Transverse colon (tissue), 4 donors: ENCODE measurements at regions not wholly inside any gene's neighbourhood (a gene's known extent, or its start where the extent isn't known, plus 50 kb on each side); places are given as distances from the start of the nearest gene placed in this dataset.

Experiments used
- DNase-seq: peaks from one replicate; pipeline ENCODE4 v3.0.0-alpha.2; 2019
- H3K27ac ChIP-seq, 4 donors: fragments of 200-600 bp; sonication (generic); 2 replicates each; pipeline ENCODE4 v1.5.1; 2016 to 2018; ENCODE audit warnings: inconsistent platforms in 4 of 4
- H3K27me3 ChIP-seq: fragments of 200-600 bp; sonication (generic); 2 replicates; pipeline ENCODE4 v1.5.1; 2017; ENCODE audit warnings: inconsistent platforms
- H3K36me3 ChIP-seq, 4 donors: fragments of 200-600 bp; sonication (generic); 2 replicates each; pipeline ENCODE4 v1.5.1; 2017 to 2019; ENCODE audit warnings: inconsistent platforms in 4 of 4
- H3K4me1 ChIP-seq, 4 donors: fragments of 200-600 bp; sonication (generic); 2 replicates each; pipeline ENCODE4 v1.5.1; 2017 to 2020; ENCODE audit warnings: inconsistent platforms in 4 of 4
- H3K4me3 ChIP-seq, 4 donors: fragments of 200-600 bp; sonication (generic); 1 replicate in 1 of 4; 2 replicates in 3 of 4; pipeline versions ENCODE4 v1.5.1 to v1.6.1; 2017 to 2019; ENCODE audit warnings: inconsistent platforms in 4 of 4
- H3K9me3 ChIP-seq, 2 donors: fragments of 200-600 bp; sonication (generic); 2 replicates each; pipeline ENCODE4 v1.5.1; 2017 to 2019; ENCODE audit warnings: inconsistent platforms in 2 of 2
- CTCF ChIP-seq, 5 experiments: fragments of 200-600 bp in 3 of 5; fragments of 450-650 bp in 2 of 5; sonication (generic) in 3 of 5; IDR thresholded peaks; 1 replicate in 2 of 5; 2 replicates in 3 of 5; pipeline ENCODE4 v1.5.1; 2016 to 2017; ENCODE audit warnings: antibody characterized with exemption in 5 of 5, inconsistent platforms in 3 of 5, mild to moderate bottlenecking in 2 of 5, moderate library complexity in 1 of 5
- EP300 ChIP-seq: sonication (generic); formaldehyde crosslinking; IDR thresholded peaks from one replicate; pipeline ENCODE4 v1.6.1; 2017; ENCODE audit warnings: antibody characterized with exemption, low read depth
- POLR2A ChIP-seq: fragments of 450-650 bp; IDR thresholded peaks from one replicate; pipeline ENCODE4 v1.6.1; 2016; ENCODE audit warnings: antibody characterized with exemption, mild to moderate bottlenecking, moderate library complexity
- POLR2AphosphoS5 ChIP-seq, 3 donors: sonication (generic); formaldehyde crosslinking; IDR thresholded peaks; one replicate each; pipeline ENCODE4 v1.6.1; 2016; ENCODE audit warnings: antibody characterized with exemption in 3 of 3
- WGBS, 2 donors: methylation state at CpG; one replicate each; pipeline ENCODE4 v1.1.5; 2018; ENCODE audit warnings: low coverage in 1 of 2; 5-methylcytosine and 5-hydroxymethylcytosine counted together
- in situ Hi-C, 4 donors: fragments of 200-750 bp; cut with MboI; loops; one replicate each; pipeline versions ENCODE4 v1.15.0 to v1.15.1; 2017; ENCODE audit warnings: low sequenced_read_pairs in 3 of 4, low pct_ligation_motif_present in 1 of 4, low pct_unique_long_range_greater_than_20kb in 1 of 4
- intact Hi-C: fragments of 100-400 bp; cut with DNase I; formaldehyde crosslinking; loops from one replicate; pipeline ENCODE4 v1.15.1; 2023; ENCODE audit warnings: low total_unique reads

- intact Hi-C loops: no loop called here
- no peak for TF ChIP-seq CTCF (IDR thresholded peaks at IDR 0.05)
- TF ChIP-seq POLR2A: no peak
- TF ChIP-seq POLR2AphosphoS5 (IDR thresholded peaks at IDR 0.05): no peak
- TF ChIP-seq EP300: no peak
- no peaks in the 10 kb centered on the region for H3K4me1 ChIP-seq
- H3K36me3 ChIP-seq: no peaks in the 10 kb centered on the region
- no peaks in the 10 kb centered on the region for H3K27me3 ChIP-seq
- no peak for DNase-seq
- no peaks in the 10 kb centered on the region for H3K9me3 ChIP-seq
- H3K27ac ChIP-seq: no peak overlapping the region
- H3K4me3 ChIP-seq: no peak overlapping the region
- in situ Hi-C loops: no loop called here
Measured at GRCh38 chr7:15143936-15144335, 241.4 kb upstream of the DGKB start.

- no peaks in the 10 kb centered on the region for H3K4me1 ChIP-seq
- H3K36me3 ChIP-seq: no peaks in the 10 kb centered on the region
- intact Hi-C loops: no loop called here
- H3K9me3 ChIP-seq: no peaks in the 10 kb centered on the region
- H3K27ac ChIP-seq: no peak overlapping the region
- WGBS, 2 donors: 57 to 59% methylated on average over 3 of the region's 3 CpGs
- H3K4me3 ChIP-seq: no peak overlapping the region
- in situ Hi-C loops: no loop called here
- TF ChIP-seq EP300 (no peak), POLR2A (no peak)
- H3K27me3 ChIP-seq: no peaks in the 10 kb centered on the region
- DNase-seq: no peak
Measured at GRCh38 chr7:15143121-15143520, 240.6 kb upstream of the DGKB start.

GRCh38 chr7:15140431-15140830 is 237.9 kb upstream of the DGKB start:
- in situ Hi-C loops: no loop called here
- H3K9me3 ChIP-seq: no peaks in the 10 kb centered on the region
- no peaks in the 10 kb centered on the region for H3K27me3 ChIP-seq
- H3K4me1 ChIP-seq: no peaks in the 10 kb centered on the region
- intact Hi-C loops: no loop called here
- TF ChIP-seq POLR2AphosphoS5 (IDR thresholded peaks at IDR 0.05) (no peak), POLR2A (no peak), CTCF (IDR thresholded peaks at IDR 0.05) (no peak), EP300 (no peak)
- 86 to 87% methylated on average over 2 of the region's 2 CpGs for WGBS, 2 donors
- no peak overlapping the region for H3K4me3 ChIP-seq
- DNase-seq: no peak
- H3K36me3 ChIP-seq: no peaks in the 10 kb centered on the region
- H3K27ac ChIP-seq: no peak overlapping the region

- WGBS, 2 donors: 80 to 100% methylated on average over 1 of the region's 1 CpG
- no peak for TF ChIP-seq POLR2A
- TF ChIP-seq EP300: no peak
- no peak for TF ChIP-seq CTCF (IDR thresholded peaks at IDR 0.05)
- TF ChIP-seq POLR2AphosphoS5 (IDR thresholded peaks at IDR 0.05): no peak
- intact Hi-C loops (no loop called here), in situ Hi-C loops (no loop called here)
- H3K27me3 ChIP-seq: no peaks in the 10 kb centered on the region
- H3K9me3 ChIP-seq: no peaks in the 10 kb centered on the region
- H3K27ac ChIP-seq: no peak overlapping the region
- H3K4me3 ChIP-seq: no peak overlapping the region
- no peaks in the 10 kb centered on the region for H3K36me3 ChIP-seq
- DNase-seq: no peak
- H3K4me1 ChIP-seq: no peaks in the 10 kb centered on the region
Measured at GRCh38 chr7:15131661-15132060, 229.1 kb upstream of the DGKB start.

GRCh38 chr7:15130666-15131541 is 228.4 kb upstream of the DGKB start:
- H3K27me3 ChIP-seq: no peaks in the 10 kb centered on the region
- no peaks in the 10 kb centered on the region for H3K4me1 ChIP-seq
- no peak for DNase-seq
- 54 to 68% methylated on average over 3 to 4 of the region's 4 CpGs for WGBS, 2 donors
- intact Hi-C loops: no loop called here
- H3K9me3 ChIP-seq: no peaks in the 10 kb centered on the region
- in situ Hi-C loops: no loop called here
- no peaks in the 10 kb centered on the region for H3K36me3 ChIP-seq
- TF ChIP-seq POLR2A (no peak), EP300 (no peak), CTCF (IDR thresholded peaks at IDR 0.05) (no peak), POLR2AphosphoS5 (IDR thresholded peaks at IDR 0.05) (no peak)
- H3K27ac ChIP-seq: no peak overlapping the region
- H3K4me3 ChIP-seq: no peak overlapping the region
